GM19468 (cell line): ENCODE measurements at regions not wholly inside any gene's neighbourhood (a gene's known extent, or its start where the extent isn't known, plus 50 kb on each side); places are given as distances from the start of the nearest gene placed in this dataset.

Experiments
- ATAC-seq: cut with Tn5 transposase; IDR thresholded peaks from one replicate; pipeline ENCODE4 v1.9.1; 2021; ENCODE audit warnings: mild to moderate bottlenecking, moderate library complexity, moderate number of reproducible peaks; ENCODE audit not compliant: unreplicated experiment; ENCODE audit errors: extremely low read depth

- ATAC-seq = no peak
Observed at GRCh38 chr14:101196051-101196712, 292.7 kb upstream of the RTL1 start.

- no peak for ATAC-seq
Observed at GRCh38 chr14:101196795-101197590, 293.5 kb upstream of the RTL1 start.

GRCh38 chr14:101197595-101198397, 294.3 kb upstream of the RTL1 start:
- ATAC-seq = no peak

- no peak for ATAC-seq
Observed at GRCh38 chr14:101198398-101199027, 295.0 kb upstream of the RTL1 start.

GRCh38 chr14:101199028-101199770, 295.7 kb upstream of the RTL1 start:
- no peak for ATAC-seq

GRCh38 chr14:101200008-101200649, 296.6 kb upstream of the RTL1 start:
- no peak for ATAC-seq

- ATAC-seq = no peak
Observed at GRCh38 chr14:101200650-101201516, 297.4 kb upstream of the RTL1 start.

- no peak for ATAC-seq
Observed at GRCh38 chr14:101201535-101202151, 298.1 kb upstream of the RTL1 start.

GRCh38 chr14:101202627-101203404, 299.3 kb upstream of the RTL1 start:
- no peak for ATAC-seq

GRCh38 chr14:101206556-101206955, 303.0 kb upstream of the RTL1 start:
- no peak for ATAC-seq

- ATAC-seq = no peak
Observed at GRCh38 chr14:101207041-101207440, 303.5 kb upstream of the RTL1 start.

GRCh38 chr14:101207897-101208296, 304.4 kb upstream of the RTL1 start:
- no peak for ATAC-seq

GRCh38 chr14:101209594-101209993, 306.1 kb upstream of the RTL1 start:
- no peak for ATAC-seq

GRCh38 chr14:101215266-101215665, 311.7 kb upstream of the RTL1 start:
- no peak for ATAC-seq

GRCh38 chr14:101215927-101216326, 312.4 kb upstream of the RTL1 start:
- no peak for ATAC-seq

- ATAC-seq = no peak
Observed at GRCh38 chr14:101216366-101217079, 313.0 kb upstream of the RTL1 start.

GRCh38 chr14:101217080-101217463, 313.6 kb upstream of the RTL1 start:
- ATAC-seq = no peak
